DND-41 (cell line): ENCODE measurements at regions not wholly inside any gene's neighbourhood (a gene's known extent, or its start where the extent isn't known, plus 50 kb on each side); places are given as distances from the start of the nearest gene placed in this dataset.
"Not testable (repeated sequence)": the region's sequence is repeated elsewhere in the genome, so short reads cannot be mapped to it uniquely, and the experiment has no call there.

Experiments used
- CTCF ChIP-seq: IDR thresholded peaks from 2 replicates; pipeline ENCODE4 v1.5.1; 2012; ENCODE audit warnings: borderline replicate concordance, low read length, moderate library complexity, mild to moderate bottlenecking; ENCODE audit not compliant: poor library complexity, severe bottlenecking; ENCODE audit errors: extremely low read depth
- EZH2 ChIP-seq: IDR thresholded peaks from 3 replicates; pipeline ENCODE4 v1.6.1; 2012; ENCODE audit warnings: borderline replicate concordance, low read depth, mild to moderate bottlenecking, moderate library complexity, low read length, inconsistent platforms; ENCODE audit not compliant: severe bottlenecking

- not testable (repeated sequence) for TF ChIP-seq CTCF, EZH2
Measured at GRCh38 chr12:131624756-131625501, 86.0 kb upstream of the SFSWAP start.
